SK-MEL-5 (cell line): ENCODE measurements at regions not wholly inside any gene's neighbourhood (a gene's known extent, or its start where the extent isn't known, plus 50 kb on each side); places are given as distances from the start of the nearest gene placed in this dataset.
"Not testable (repeated sequence)": the region's sequence is repeated elsewhere in the genome, so short reads cannot be mapped to it uniquely, and the experiment has no call there.

Experiments used
- DNase-seq: peaks from one replicate; pipeline ENCODE4 v3.0.0-alpha.2; 2016; ENCODE audit warnings: low read depth, low spot score
- in situ Hi-C: cut with HindIII; loops from 2 replicates; pipeline ENCODE4 v1.10.0; 2016; ENCODE audit warnings: low sequenced_read_pairs, high pct_unique_total_duplicates, low pct_unique_long_range_greater_than_20kb

GRCh38 chr12:20160899-20161298, 207.4 kb upstream of the PDE3A start:
- DNase-seq, in situ Hi-C loops: not testable (repeated sequence)

GRCh38 chr12:20174528-20175175, 193.7 kb upstream of the PDE3A start:
- DNase-seq = no peak
- in situ Hi-C loops = no loop called here

- DNase-seq = no peak
- in situ Hi-C loops = no loop called here
Measured at GRCh38 chr12:20175704-20176388, 192.5 kb upstream of the PDE3A start.

- in situ Hi-C loops = no loop called here
Measured at GRCh38 chr12:20181416-20182180, 186.7 kb upstream of the PDE3A start.

DNA sequence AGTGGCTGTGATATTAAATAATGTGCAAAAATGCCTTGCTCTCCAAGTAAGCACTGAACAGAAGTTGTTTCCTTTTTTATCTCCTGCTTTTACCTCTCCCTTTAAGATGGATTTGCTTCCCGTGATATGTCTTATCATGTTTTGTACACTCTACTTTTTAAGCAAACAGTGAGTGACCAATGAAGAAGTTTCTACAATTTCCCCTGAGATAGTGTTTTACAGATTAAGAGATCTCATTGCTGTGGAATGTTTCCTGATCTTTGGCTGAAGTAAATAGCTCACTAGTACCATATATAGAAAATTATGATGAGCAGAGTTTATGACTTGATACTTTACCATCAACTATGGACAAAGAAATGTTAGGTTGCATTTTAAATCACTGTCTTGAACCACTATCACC, 184.8 kb upstream of the PDE3A start:
- no peak for DNase-seq
- in situ Hi-C loops = no loop called here

More at GRCh38 chr12:20181416-20182180, 186.7 kb upstream of the PDE3A start:
- DNase-seq = no peak

GRCh38 chr12:20184514-20184913, 183.8 kb upstream of the PDE3A start:
- in situ Hi-C loops = no loop called here
- DNase-seq = no peak

GRCh38 chr12:20187456-20187855, 180.9 kb upstream of the PDE3A start:
- in situ Hi-C loops = no loop called here
- DNase-seq = no peak

DNA sequence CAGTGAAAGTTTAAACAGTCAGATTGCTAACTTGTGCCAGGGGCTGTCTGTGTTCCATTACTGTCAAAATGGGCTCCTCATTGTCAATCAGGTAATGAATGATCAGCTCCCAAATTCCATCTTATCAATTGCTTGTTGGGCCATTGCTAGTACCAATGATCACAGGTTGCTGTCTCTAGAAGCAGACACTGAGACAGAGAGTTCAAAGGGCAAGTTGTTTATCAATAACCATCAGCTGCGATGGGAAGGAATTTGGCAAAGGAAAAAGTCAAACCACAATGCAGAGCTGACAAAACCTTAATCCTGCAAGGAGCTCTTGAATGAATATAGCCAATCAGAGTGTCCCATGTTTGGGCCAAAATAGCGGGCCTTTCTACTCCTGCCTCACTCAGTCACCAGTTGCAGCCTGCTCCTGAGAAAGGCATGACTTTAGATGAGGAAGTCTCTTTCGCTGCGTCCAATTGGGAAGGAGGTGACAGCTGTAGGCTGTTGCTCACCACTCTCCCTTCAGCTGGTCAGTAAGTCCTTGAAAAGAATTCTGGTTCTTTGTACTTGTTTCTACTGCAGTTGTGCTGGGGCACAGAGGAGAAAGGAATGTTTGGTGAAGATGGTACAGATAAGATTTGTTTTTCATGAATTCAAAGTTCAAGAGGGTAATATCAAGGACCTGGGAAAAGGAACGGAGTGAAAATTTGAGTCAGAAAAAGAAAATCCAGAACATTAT, 179.2 kb upstream of the PDE3A start:
- no peak for DNase-seq
- in situ Hi-C loops = no loop called here

GRCh38 chr12:20189767-20190166, 178.6 kb upstream of the PDE3A start:
- in situ Hi-C loops = no loop called here
- DNase-seq = no peak

- DNase-seq = peak; percentile 91
Measured at GRCh38 chr12:20194171-20194570, 174.2 kb upstream of the PDE3A start.

GRCh38 chr12:20196767-20197166, 171.6 kb upstream of the PDE3A start:
- in situ Hi-C loops = no loop called here
- DNase-seq = no peak

More at GRCh38 chr12:20194171-20194570, 174.2 kb upstream of the PDE3A start:
- in situ Hi-C loops = no loop called here

- DNase-seq = no peak
- in situ Hi-C loops = no loop called here
Measured at GRCh38 chr12:20197411-20197810, 170.9 kb upstream of the PDE3A start.

DNA sequence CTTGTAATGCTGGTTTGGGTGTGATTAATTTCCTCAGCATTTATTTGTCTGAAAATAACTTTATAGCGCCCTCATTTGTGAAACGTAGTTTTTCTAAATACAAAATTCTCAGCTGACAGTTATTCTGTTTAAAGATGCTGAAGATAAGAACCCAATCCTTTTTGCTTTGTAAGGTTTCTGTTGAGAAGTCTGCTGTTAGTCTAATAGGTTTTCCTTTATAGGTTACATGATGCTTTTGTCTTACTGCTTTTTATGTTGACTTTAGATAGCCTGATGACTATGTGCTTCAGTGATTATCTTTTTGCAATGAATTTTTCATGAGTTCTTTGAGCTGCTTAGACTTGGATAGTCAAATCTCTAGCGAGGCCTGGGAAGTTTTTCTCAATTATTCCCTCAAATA, 168.6 kb upstream of the PDE3A start:
- in situ Hi-C loops = no loop called here
- no peak for DNase-seq

- in situ Hi-C loops = no loop called here
- no peak for DNase-seq
Measured at GRCh38 chr12:20201733-20202132, 166.6 kb upstream of the PDE3A start.

DNA sequence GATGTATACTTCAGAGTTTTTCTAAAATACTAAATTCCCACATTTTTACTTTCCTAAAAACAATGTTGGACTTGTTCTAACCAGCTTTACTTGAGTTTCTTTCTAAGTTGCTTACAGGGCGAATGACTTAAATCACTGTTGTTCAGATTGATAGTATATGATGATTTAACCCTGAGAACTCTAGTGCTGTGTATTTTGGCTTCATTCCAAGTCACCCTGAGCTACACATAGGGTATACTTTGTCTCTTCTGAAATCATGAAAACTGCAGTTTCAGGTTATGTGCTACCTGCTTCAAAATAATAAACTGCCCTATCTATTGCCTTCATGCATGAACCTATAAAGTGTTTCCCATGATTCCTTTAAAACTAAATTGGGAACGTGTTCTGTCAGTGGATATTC, 162.5 kb upstream of the PDE3A start:
- peak; percentile 10 for DNase-seq
- in situ Hi-C loops = no loop called here

DNA sequence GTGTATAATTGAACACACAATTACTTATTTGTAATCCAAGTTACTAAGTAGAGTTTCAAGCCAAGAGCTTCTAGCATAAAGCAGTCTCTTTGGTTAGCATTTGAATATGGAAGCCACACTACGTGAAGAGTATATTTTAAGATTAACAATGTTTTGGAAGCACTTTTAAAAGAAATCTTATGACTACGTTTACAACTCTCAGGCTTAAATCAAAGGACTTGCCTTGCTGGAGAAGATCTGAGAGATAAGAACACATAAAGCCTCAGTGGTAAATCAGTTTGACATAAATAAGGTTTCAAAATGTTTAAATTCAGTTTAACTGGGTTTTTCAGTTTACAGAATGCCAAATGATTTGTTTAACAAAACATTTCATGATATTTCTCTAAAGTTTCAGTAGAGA, 161.9 kb upstream of the PDE3A start:
- in situ Hi-C loops = no loop called here
- no peak for DNase-seq

DNA sequence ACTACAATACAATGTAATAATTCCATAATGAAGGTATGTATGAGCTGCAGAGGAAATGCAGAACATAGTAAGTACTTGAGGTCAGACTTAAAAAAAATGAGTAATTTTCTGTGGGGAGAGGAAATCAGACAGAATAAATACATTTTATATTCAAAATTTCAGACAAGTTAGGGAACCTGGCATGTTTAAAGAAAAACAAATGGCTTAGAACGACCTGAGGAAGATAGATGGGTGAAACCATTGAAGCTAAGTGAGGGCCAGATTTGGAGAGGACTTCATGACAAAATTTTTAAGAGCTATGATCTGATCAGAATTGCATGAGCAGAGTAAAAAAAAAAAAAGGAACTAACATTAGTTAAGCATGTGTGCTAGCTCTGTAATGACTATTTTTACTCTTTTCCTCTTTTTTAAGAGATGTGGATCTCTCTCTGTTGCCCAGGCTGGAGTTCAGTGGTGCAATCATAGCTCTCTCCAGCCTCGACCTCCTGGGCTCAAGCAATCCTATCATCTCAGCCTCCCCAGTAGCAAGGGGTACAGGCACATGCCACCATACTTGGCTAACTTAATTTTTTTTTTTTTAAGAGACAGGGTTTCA, 157.6 kb upstream of the PDE3A start:
- in situ Hi-C loops = no loop called here

DNA sequence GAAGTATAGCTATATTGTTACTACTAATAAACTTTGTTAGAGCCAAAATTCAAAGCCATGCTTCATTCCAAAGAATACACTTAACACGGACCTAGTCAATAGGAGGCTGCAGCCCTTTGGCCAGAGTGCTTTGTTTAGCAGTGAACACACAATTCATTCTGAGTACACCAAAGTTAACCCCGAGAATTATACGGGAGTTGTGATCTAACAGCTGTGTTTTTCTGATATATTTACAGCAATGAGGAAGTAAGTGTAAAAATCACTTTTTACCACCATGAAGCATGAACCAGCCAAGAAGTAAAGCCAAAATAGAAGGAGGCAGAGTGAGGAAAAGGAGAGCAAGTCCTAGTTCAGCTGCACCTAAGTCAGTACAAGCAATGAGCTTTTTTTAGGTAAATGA, 156.8 kb upstream of the PDE3A start:
- in situ Hi-C loops = no loop called here
- no peak for DNase-seq

More for the DNA sequence above, 157.6 kb upstream of the PDE3A start:
- no peak for DNase-seq
